SKM-1 treated with dmso at 0.1 percent for 144 hours (cell line): ENCODE measurements at regions not wholly inside any gene's neighbourhood (a gene's known extent, or its start where the extent isn't known, plus 50 kb on each side); places are given as distances from the start of the nearest gene placed in this dataset.

Experiments
- DNase-seq: peaks from one replicate; lab custom pipeline; 2025; ENCODE audit not compliant: unreplicated experiment; lab: John Stamatoyannopoulos, UW

- no peak for DNase-seq
These were observed 51.0 kb upstream of the EGFLAM start for GRCh38 chr5:38207343-38207742.

- no peak for DNase-seq
These were observed 55.6 kb upstream of the EGFLAM start for GRCh38 chr5:38202741-38203140.

- no peak for DNase-seq
These were observed 57.3 kb upstream of the EGFLAM start for GRCh38 chr5:38200872-38201557.

GRCh38 chr5:38197118-38197517 lies 61.2 kb upstream of the EGFLAM start:
- DNase-seq = no peak

GRCh38 chr5:38193015-38193581 lies 65.3 kb upstream of the EGFLAM start:
- peak; percentile 41 for DNase-seq

GRCh38 chr5:38191693-38192092 lies 66.7 kb upstream of the EGFLAM start:
- DNase-seq = no peak

GRCh38 chr5:38190111-38190510 lies 68.2 kb upstream of the EGFLAM start:
- DNase-seq = no peak

- no peak for DNase-seq
These were observed 69.3 kb upstream of the EGFLAM start for GRCh38 chr5:38189081-38189504.

GRCh38 chr5:38188591-38188990 lies 69.8 kb upstream of the EGFLAM start:
- DNase-seq = no peak

GRCh38 chr5:38187532-38187931 lies 70.8 kb upstream of the EGFLAM start:
- no peak for DNase-seq

- no peak for DNase-seq
These were observed 73.7 kb upstream of the EGFLAM start for GRCh38 chr5:38184627-38185026.

GRCh38 chr5:38182991-38183390 lies 75.4 kb upstream of the EGFLAM start:
- no peak for DNase-seq

GRCh38 chr5:38168029-38168428 lies 90.3 kb upstream of the EGFLAM start:
- DNase-seq = no peak

- no peak for DNase-seq
These were observed 90.8 kb upstream of the EGFLAM start for GRCh38 chr5:38167562-38167996.

- no peak for DNase-seq
These were observed 91.5 kb upstream of the EGFLAM start for GRCh38 chr5:38166832-38167231.

GRCh38 chr5:38165435-38165834 lies 92.9 kb upstream of the EGFLAM start:
- no peak for DNase-seq

- no peak for DNase-seq
These were observed 93.5 kb upstream of the EGFLAM start for GRCh38 chr5:38164776-38165399.

GRCh38 chr5:38163636-38164237 lies 94.6 kb upstream of the EGFLAM start:
- DNase-seq = no peak

- DNase-seq = no peak
These were observed 95.7 kb upstream of the EGFLAM start for GRCh38 chr5:38162625-38163024.

- DNase-seq = no peak
These were observed 101.3 kb upstream of the EGFLAM start for GRCh38 chr5:38157024-38157423.

GRCh38 chr5:38154615-38155204 lies 103.6 kb upstream of the EGFLAM start:
- no peak for DNase-seq

GRCh38 chr5:38151878-38152277 lies 106.5 kb upstream of the EGFLAM start:
- no peak for DNase-seq
